ENCODE measurements at regions not wholly inside any gene's neighbourhood (a gene's known extent, or its start where the extent isn't known, plus 50 kb on each side); places are given as distances from the start of the nearest gene placed in this dataset.
"Not testable (repeated sequence)": the region's sequence is repeated elsewhere in the genome, so short reads cannot be mapped to it uniquely, and the experiment has no call there.

DNA sequence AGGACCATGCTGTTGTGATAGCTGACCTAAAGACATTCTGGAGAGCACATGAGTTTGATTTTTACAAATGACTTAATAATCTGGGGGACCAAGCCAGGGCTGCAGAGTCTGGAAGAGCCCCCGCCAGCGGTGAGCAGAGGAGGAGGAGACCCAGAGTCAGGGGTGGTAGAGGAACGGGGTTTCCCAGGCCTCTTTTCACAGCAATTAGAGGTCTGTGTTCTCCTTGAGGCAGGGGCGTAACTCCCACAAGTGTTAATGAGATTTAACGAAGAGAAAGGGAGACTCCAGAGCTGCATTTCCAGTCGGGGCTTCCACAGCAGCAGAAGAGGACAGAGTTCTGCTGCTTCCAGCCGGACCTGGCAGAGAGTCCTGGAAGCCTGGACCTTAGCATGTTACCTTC lies 137.9 kb upstream of the SLC24A2 start:
- no peaks in the 10 kb centered on the region for H3K9me3 ChIP-seq (ENCODE audit: low read length)
- H3K9ac ChIP-seq (ENCODE audit: low read length), result no peak overlapping the region
- peaks cover 9% of the 10 kb centered on the region for H3K4me1 ChIP-seq (ENCODE audit: insufficient read depth, low read length)
- no peaks in the 10 kb centered on the region for H3K27me3 ChIP-seq (ENCODE audit: control insufficient read depth in 1 of 2, insufficient read depth in 2 of 2, low read length in 2 of 2)
- H3K36me3 ChIP-seq (ENCODE audit: insufficient read depth, low read length), result no peaks in the 10 kb centered on the region
- no peak overlapping the region for H3K4me3 ChIP-seq (ENCODE audit: low read depth in 1 of 2, low read length in 2 of 2)
- H3K27ac ChIP-seq (ENCODE audit: low read depth, low read length), result no peak overlapping the region

DNA sequence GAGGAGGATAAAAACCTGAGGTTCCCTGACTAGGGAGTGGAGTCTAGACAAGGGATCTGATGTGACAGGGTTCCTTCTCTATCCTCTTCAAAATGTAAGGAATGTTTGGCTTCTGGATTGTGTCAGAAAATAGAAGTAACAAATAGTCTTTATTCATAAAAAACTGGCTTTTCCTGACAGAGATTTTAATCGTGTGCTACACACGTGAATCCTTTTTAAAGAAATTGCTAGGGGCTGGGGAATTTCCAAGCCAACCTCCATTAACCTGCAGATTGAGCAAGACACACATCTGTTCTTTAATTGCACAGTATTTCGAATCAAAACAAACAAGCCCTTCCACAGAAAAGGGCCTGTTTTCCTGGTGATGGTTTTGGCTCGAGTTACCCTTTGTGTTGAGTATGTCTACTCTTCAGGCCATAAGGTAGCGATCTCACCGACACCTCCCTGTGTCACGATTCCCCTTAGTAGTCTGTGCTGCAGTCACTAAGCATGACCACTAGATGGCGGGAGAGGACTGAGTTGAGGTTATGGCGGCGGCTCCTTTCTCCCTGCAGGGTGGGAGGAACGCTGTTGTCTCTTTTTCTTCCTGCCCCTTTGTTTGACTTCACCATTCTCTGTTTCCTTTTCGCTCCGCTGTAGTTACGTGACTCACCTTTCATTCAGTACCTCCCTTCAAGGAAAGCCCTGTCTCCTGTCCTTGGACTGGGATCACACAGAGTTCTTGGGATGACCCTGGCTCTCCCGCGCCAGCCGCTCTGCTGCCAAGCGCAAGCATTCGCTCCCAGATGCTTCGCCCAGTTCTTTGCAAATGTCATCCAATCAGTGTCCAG lies 137.1 kb upstream of the SLC24A2 start:
- H3K4me1 ChIP-seq (ENCODE audit: insufficient read depth, low read length), result peaks cover 9% of the 10 kb centered on the region
- H3K9me3 ChIP-seq (ENCODE audit: low read length), result no peaks in the 10 kb centered on the region
- no peak overlapping the region for H3K27ac ChIP-seq (ENCODE audit: low read depth, low read length)
- H3K36me3 ChIP-seq (ENCODE audit: insufficient read depth, low read length), result no peaks in the 10 kb centered on the region
- H3K27me3 ChIP-seq (ENCODE audit: control insufficient read depth in 1 of 2, insufficient read depth in 2 of 2, low read length in 2 of 2), result no peaks in the 10 kb centered on the region
- H3K9ac ChIP-seq (ENCODE audit: low read length), result peak overlapping the region; percentile 55
- H3K4me3 ChIP-seq (ENCODE audit: low read depth in 1 of 2, low read length in 2 of 2), result peak overlapping the region; percentile 40 to 67

DNA sequence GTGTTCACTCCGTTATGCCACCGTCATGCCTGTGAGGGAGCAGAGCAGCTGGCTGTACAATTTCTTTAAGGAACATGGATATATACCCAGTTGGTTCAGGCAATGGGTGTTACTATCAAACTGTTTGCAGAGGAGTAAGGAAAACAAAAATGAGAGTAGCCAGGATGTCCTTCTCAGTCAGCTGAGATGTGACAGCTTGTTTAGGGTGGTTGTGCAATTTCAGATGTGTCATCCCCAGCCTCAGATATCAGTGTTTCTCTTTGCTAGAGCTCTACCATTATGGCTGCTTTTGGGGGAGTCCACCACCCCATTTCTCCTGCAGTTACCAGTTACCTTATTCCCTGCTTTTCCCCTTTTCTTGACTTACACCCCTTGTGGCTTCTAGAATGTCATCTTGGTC lies 135.2 kb upstream of the SLC24A2 start:
- Histone ChIP-seq H3K36me3 (ENCODE audit: insufficient read depth, low read length) (no peaks in the 10 kb centered on the region), H3K4me1 (ENCODE audit: insufficient read depth, low read length) (peaks cover 9% of the 10 kb centered on the region), H3K9ac (ENCODE audit: low read length) (no peak overlapping the region), H3K4me3 (ENCODE audit: low read depth in 1 of 2, low read length in 2 of 2) (no peak overlapping the region), H3K27me3 (ENCODE audit: control insufficient read depth in 1 of 2, insufficient read depth in 2 of 2, low read length in 2 of 2) (no peaks in the 10 kb centered on the region), H3K9me3 (ENCODE audit: low read length) (no peaks in the 10 kb centered on the region), H3K27ac (ENCODE audit: low read depth, low read length) (no peak overlapping the region)

DNA sequence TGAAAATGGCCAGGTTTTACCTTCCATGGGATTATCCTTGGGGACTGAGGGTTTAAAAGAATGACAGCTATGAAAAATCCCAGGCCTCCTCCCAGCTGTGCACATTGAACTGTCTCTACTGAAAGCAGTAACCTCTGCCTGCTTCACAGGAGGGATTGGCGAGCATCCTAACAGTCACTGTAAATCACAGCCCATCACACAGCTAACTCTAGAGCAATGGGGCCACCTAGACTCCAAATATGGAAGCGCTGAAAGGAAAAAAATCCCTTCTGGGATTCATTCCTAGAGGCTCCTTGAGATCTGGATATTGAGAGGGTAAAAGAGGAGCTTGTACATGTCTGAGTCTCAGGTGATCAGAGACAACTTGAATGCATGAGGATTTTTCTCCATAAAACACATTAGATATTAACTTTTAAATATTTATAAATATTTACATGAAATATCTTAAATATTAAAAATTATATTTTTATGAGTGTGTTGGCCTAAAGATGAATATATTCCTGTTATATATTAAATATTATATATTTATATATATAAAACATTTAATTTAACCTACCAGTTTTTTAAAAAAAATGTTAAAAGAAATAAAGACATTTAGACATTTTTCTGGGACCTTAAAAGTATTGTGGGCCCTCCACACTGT lies 133.8 kb upstream of the SLC24A2 start:
- Histone ChIP-seq H3K9ac (ENCODE audit: low read length) (no peak overlapping the region), H3K27ac (ENCODE audit: low read depth, low read length) (no peak overlapping the region), H3K9me3 (ENCODE audit: low read length) (no peaks in the 10 kb centered on the region), H3K4me1 (ENCODE audit: insufficient read depth, low read length) (peaks cover 9% of the 10 kb centered on the region), H3K27me3 (ENCODE audit: control insufficient read depth in 1 of 2, insufficient read depth in 2 of 2, low read length in 2 of 2) (no peaks in the 10 kb centered on the region), H3K36me3 (ENCODE audit: insufficient read depth, low read length) (no peaks in the 10 kb centered on the region), H3K4me3 (ENCODE audit: low read depth in 1 of 2, low read length in 2 of 2) (no peak overlapping the region)

DNA sequence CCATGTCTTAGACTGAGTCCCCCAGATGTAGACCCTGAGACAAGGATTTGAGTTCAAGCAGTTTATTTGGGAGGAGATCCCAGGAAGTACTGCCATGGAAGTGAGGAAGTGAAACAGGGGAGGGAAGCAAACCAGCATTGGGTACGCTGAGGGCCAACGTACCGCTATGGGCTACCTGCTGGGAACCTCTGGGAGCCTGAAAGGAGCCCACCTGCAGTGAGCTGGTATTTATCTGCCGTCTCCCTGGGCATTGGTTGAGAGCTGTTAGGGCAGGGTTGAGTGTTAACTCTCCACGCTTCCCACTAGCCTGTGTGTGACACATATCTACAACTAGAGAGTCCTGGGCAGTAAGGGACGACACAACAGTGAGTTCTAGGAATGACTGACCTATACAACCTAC lies 131.6 kb upstream of the SLC24A2 start:
- no peaks in the 10 kb centered on the region for H3K4me1 ChIP-seq (ENCODE audit: insufficient read depth, low read length)
- no peak overlapping the region for H3K9ac ChIP-seq (ENCODE audit: low read length)
- no peak overlapping the region for H3K27ac ChIP-seq (ENCODE audit: low read depth, low read length)
- no peak overlapping the region for H3K4me3 ChIP-seq (ENCODE audit: low read depth in 1 of 2, low read length in 2 of 2)
- H3K27me3 ChIP-seq (ENCODE audit: control insufficient read depth in 1 of 2, insufficient read depth in 2 of 2, low read length in 2 of 2), result no peaks in the 10 kb centered on the region
- no peaks in the 10 kb centered on the region for H3K36me3 ChIP-seq (ENCODE audit: insufficient read depth, low read length)
- no peaks in the 10 kb centered on the region for H3K9me3 ChIP-seq (ENCODE audit: low read length)

DNA sequence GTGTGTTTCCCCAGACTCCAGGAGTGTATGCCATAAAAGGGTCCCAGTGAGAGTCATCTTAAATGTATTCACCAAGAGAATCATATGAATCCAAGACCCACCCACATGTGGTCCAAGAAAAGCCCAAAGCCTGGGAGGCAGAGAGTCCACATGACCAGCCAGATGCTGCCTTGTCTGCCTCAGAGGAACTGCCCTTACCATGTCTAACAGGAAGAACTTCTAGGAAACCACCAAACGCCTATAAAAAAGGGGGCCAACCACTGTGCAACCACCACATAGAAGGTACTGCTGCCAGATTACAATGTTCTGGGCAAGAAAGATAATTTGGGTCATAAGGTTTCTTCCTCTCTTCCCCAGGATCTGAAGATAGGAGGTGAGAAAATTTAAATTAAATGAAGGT lies 129.8 kb upstream of the SLC24A2 start:
- Histone ChIP-seq H3K4me3 (ENCODE audit: low read depth in 1 of 2, low read length in 2 of 2) (no peak overlapping the region), H3K36me3 (ENCODE audit: insufficient read depth, low read length) (no peaks in the 10 kb centered on the region), H3K4me1 (ENCODE audit: insufficient read depth, low read length) (no peaks in the 10 kb centered on the region), H3K27ac (ENCODE audit: low read depth, low read length) (no peak overlapping the region), H3K27me3 (ENCODE audit: control insufficient read depth in 1 of 2, insufficient read depth in 2 of 2, low read length in 2 of 2) (no peaks in the 10 kb centered on the region), H3K9ac (ENCODE audit: low read length) (no peak overlapping the region), H3K9me3 (ENCODE audit: low read length) (no peaks in the 10 kb centered on the region)

DNA sequence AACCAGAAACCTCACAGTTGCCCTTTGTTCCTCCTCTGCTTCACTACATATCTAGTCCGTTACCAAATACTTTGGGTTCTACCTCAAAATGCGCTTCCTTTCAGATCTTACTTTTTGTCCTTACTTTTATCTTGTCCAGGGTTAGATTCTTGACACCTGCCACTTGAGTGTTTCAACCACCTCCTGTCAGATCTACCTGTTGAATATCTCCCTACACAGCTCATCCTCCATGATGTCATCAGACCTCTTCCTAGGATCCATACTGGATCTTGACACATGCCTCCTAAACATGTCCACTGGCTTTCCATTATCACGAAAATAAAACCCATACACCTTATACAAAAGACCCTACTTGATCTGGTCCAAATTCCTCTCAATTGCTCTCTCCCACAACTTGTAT lies 125.2 kb upstream of the SLC24A2 start:
- Histone ChIP-seq H3K9me3 (ENCODE audit: low read length) (no peaks in the 10 kb centered on the region), H3K27ac (ENCODE audit: low read depth, low read length) (no peak overlapping the region), H3K36me3 (ENCODE audit: insufficient read depth, low read length) (no peaks in the 10 kb centered on the region), H3K4me3 (ENCODE audit: low read depth in 1 of 2, low read length in 2 of 2) (no peak overlapping the region), H3K27me3 (ENCODE audit: control insufficient read depth in 1 of 2, insufficient read depth in 2 of 2, low read length in 2 of 2) (no peaks in the 10 kb centered on the region), H3K9ac (ENCODE audit: low read length) (no peak overlapping the region), H3K4me1 (ENCODE audit: insufficient read depth, low read length) (no peaks in the 10 kb centered on the region)

DNA sequence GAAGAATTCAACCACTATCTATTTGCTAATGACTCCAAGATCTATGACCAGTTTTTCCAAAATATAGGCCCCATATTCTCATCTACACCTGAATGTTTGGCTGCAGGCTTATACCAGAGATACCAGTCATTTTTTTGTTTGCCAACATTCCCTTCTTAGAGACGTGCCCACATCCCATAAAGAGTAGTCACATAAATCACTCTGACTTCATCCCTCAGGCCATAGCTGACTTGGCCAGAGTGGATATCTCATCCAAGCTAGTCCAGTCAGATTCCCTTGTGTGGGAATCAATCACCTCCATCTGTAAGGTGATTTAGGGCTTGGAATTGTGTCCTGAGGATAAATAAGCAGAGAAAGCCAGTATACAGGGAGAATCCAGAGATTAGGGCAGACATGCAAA lies 124.3 kb upstream of the SLC24A2 start:
- H3K9ac ChIP-seq (ENCODE audit: low read length), result no peak overlapping the region
- no peak overlapping the region for H3K27ac ChIP-seq (ENCODE audit: low read depth, low read length)
- H3K4me3 ChIP-seq (ENCODE audit: low read depth in 1 of 2, low read length in 2 of 2), result no peak overlapping the region
- H3K9me3 ChIP-seq (ENCODE audit: low read length), result no peaks in the 10 kb centered on the region
- no peaks in the 10 kb centered on the region for H3K4me1 ChIP-seq (ENCODE audit: insufficient read depth, low read length)
- no peaks in the 10 kb centered on the region for H3K36me3 ChIP-seq (ENCODE audit: insufficient read depth, low read length)
- H3K27me3 ChIP-seq (ENCODE audit: control insufficient read depth in 1 of 2, insufficient read depth in 2 of 2, low read length in 2 of 2), result no peaks in the 10 kb centered on the region

DNA sequence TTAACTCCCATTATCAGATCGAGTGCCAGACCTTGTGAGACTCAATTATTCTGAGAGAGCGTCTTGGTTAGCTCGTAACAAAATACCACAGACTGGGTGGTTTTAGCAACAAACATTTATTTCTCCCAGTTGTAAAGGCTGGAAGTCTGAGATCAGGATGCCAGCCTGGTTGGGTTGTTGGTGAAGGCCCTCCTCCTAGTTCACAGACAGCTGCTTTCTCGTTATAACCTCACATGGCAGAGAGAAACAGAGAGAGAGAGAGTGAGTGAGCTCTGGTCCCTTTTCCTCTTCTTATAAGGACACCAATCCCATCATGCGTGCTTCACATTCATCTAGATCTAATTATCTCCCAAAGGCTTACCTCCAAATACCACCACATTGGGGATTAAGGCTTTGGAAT lies 114.2 kb upstream of the SLC24A2 start:
- Histone ChIP-seq H3K4me3 (ENCODE audit: low read depth in 1 of 2, low read length in 2 of 2) (no peak overlapping the region), H3K4me1 (ENCODE audit: insufficient read depth, low read length) (no peaks in the 10 kb centered on the region), H3K9me3 (ENCODE audit: low read length) (no peaks in the 10 kb centered on the region), H3K27me3 (ENCODE audit: control insufficient read depth in 1 of 2, insufficient read depth in 2 of 2, low read length in 2 of 2) (no peaks in the 10 kb centered on the region), H3K9ac (ENCODE audit: low read length) (no peak overlapping the region), H3K27ac (ENCODE audit: low read depth, low read length) (no peak overlapping the region), H3K36me3 (ENCODE audit: insufficient read depth, low read length) (no peaks in the 10 kb centered on the region)

DNA sequence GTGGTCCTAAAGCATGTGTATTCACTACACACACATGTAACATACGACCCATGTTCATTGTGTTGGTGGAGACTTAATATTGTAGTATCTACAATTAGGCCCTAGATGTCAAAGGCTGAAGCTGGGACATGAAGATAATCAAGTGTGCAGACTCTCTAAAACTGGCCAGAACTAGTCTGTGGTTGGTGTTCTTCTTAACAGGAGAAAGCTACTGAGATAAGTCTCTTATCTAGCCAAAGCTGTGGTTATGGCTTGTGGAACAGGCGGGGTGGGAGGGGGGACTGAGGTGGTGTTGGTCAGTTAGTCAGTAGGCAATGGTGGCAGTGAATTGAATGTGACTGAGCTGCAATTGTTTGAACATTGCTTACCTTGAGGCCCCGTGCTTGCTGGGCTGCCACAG lies 112.7 kb upstream of the SLC24A2 start:
- Histone ChIP-seq H3K27ac (ENCODE audit: low read depth, low read length) (no peak overlapping the region), H3K27me3 (ENCODE audit: control insufficient read depth in 1 of 2, insufficient read depth in 2 of 2, low read length in 2 of 2) (no peaks in the 10 kb centered on the region), H3K4me1 (ENCODE audit: insufficient read depth, low read length) (no peaks in the 10 kb centered on the region), H3K36me3 (ENCODE audit: insufficient read depth, low read length) (no peaks in the 10 kb centered on the region), H3K9me3 (ENCODE audit: low read length) (no peaks in the 10 kb centered on the region), H3K9ac (ENCODE audit: low read length) (no peak overlapping the region), H3K4me3 (ENCODE audit: low read depth in 1 of 2, low read length in 2 of 2) (no peak overlapping the region)

DNA sequence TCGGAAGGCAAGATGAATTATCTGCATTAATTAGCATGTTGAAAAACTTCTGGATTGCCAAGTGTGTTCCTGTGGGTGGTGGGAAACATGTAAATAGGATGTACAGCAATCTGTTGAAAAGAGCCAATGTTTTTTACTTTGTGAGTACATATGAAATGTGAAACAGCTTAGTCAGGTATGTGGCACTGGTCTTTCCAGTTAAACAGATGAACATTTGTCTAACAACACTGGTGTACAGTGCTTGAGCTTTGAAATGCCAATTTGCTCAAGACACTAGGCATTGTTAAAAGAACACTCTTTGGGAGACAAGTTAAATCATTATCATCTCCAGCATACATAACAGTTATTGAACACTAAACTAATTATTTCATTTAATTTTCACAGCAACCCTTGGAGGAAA lies 107.3 kb upstream of the SLC24A2 start:
- Histone ChIP-seq H3K4me3 (ENCODE audit: low read depth in 1 of 2, low read length in 2 of 2) (no peak overlapping the region), H3K36me3 (ENCODE audit: insufficient read depth, low read length) (no peaks in the 10 kb centered on the region)

DNA sequence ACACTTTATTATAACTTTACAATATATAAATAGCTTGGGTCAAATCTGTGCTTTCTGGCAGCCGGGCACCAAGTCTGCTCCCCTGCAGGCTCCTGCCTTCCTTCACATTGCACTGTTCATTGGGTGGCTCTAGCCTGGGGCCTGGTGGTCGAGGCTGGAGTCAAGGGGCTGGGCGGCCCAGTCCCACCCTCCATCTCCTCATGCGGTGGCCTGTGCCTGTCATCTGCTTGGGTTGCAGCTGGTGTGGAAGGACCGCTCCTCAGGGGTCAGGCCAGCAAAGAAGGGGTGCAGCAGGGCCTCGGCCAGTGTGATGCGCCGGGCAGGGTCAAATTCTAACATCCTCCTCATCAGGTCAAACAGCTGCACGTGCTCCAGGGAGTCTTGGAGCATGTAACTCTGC lies 106.7 kb upstream of the SLC24A2 start:
- H3K27ac ChIP-seq (ENCODE audit: low read depth, low read length); H3K9me3 ChIP-seq (ENCODE audit: low read length); H3K9ac ChIP-seq (ENCODE audit: low read length); H3K4me1 ChIP-seq (ENCODE audit: insufficient read depth, low read length); H3K27me3 ChIP-seq (ENCODE audit: control insufficient read depth in 1 of 2, insufficient read depth in 2 of 2, low read length in 2 of 2); H3K4me3 ChIP-seq (ENCODE audit: low read depth in 1 of 2, low read length in 2 of 2); H3K36me3 ChIP-seq (ENCODE audit: insufficient read depth, low read length): not testable (repeated sequence)

More for the DNA sequence above, 107.3 kb upstream of the SLC24A2 start:
- no peak overlapping the region for H3K9ac ChIP-seq (ENCODE audit: low read length)
- H3K4me1 ChIP-seq (ENCODE audit: insufficient read depth, low read length), result no peaks in the 10 kb centered on the region
- H3K27me3 ChIP-seq (ENCODE audit: control insufficient read depth in 1 of 2, insufficient read depth in 2 of 2, low read length in 2 of 2), result no peaks in the 10 kb centered on the region
- no peaks in the 10 kb centered on the region for H3K9me3 ChIP-seq (ENCODE audit: low read length)
- H3K27ac ChIP-seq (ENCODE audit: low read depth, low read length), result no peak overlapping the region
